ENCODE measurements at regions not wholly inside any gene's neighbourhood (a gene's known extent, or its start where the extent isn't known, plus 50 kb on each side); places are given as distances from the start of the nearest gene placed in this dataset.
A peak's percentile ranks its signal among the peaks of the same experiment; 100 is the strongest.

DNA sequence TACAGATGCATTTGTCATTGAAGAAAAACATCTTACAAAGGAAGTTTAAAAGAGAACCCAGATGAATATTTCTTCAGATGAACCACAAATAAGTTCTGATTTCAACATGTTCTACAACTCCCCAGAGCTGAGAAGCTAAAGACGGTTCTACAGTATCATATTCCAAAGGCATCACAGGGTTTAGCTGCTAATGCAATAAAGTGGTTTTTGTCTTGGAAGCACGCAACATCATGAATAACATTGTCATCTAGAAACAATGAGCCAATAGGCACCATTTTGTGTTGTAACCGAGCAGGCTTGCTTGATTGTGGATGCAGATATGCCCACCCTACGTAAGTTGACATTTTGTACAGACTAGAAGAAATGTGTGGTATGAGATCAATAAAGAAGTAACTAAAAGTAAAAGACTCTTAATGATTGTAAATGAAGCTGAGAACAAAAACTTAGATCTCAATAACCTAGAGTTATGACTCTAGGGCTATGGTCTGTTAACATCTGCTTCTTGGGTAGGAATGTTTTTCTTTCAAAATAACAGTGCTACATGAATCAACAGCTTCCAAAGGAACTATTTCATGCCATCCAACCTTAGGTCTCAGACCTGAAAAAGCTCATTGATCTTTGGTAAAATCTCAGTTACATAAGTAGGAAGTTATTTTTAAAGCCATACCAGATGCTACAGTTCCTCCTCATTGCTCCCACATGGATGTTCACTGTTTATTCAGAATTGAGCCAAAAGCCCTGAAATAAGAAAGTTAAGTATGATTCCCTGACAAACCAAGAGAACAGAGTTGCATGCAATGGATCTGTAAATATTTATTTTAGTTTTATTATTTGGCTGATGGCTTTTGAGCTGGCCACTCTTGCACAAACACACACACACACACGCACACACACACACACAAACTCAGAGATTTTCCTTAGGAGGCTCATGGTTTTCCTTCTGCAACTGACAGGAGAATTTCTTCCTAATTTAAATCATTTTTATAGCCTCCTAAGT lies 118.7 kb upstream of the SLCO6A1 start:
- 54% methylated on average over 5 of the region's 5 CpGs for WGBS, 2 donors
- no peak for TF ChIP-seq POLR2A (IDR thresholded peaks at IDR 0.05)
- TF ChIP-seq, protein P1, sequence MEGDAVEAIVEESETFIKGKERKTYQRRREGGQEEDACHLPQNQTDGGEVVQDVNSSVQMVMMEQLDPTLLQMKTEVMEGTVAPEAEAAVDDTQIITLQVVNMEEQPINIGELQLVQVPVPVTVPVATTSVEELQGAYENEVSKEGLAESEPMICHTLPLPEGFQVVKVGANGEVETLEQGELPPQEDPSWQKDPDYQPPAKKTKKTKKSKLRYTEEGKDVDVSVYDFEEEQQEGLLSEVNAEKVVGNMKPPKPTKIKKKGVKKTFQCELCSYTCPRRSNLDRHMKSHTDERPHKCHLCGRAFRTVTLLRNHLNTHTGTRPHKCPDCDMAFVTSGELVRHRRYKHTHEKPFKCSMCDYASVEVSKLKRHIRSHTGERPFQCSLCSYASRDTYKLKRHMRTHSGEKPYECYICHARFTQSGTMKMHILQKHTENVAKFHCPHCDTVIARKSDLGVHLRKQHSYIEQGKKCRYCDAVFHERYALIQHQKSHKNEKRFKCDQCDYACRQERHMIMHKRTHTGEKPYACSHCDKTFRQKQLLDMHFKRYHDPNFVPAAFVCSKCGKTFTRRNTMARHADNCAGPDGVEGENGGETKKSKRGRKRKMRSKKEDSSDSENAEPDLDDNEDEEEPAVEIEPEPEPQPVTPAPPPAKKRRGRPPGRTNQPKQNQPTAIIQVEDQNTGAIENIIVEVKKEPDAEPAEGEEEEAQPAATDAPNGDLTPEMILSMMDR (IDR thresholded peaks at IDR 0.05) = no peak
- no peak overlapping the region for H3K4me3 ChIP-seq (ENCODE audit: low read depth, poor library complexity, severe bottlenecking)
- peak in 1 of 2 donors; percentile 29 for DNase-seq (ENCODE audit: low spot score in 2 of 2)
- intact Hi-C loops (cut with DNase I; ENCODE audit: low total_unique reads) = no loop called here

DNA sequence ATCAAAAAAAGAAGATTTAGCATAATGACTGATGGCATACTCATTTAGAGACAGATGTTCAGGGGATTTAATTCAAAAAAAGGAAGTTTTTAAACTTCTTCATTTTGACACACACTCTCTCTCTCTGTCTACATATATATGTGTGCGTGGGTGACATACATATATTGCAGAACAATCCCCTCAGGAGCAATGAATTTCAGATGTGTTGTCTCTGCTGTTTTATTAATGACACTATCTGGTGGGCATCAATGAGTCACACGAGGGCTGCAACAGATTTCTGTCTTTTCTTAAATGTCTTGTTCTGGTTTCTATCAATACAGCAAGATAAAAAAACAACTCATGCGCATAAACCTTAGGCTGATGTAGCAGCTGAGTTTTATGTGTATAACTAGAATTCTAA lies 123.5 kb upstream of the SLCO6A1 start:
- intact Hi-C loops (cut with DNase I; ENCODE audit: low total_unique reads) = no loop called here
- DNase-seq (ENCODE audit: low spot score in 2 of 2) = no peak
- 69 to 70% methylated on average over 3 of the region's 3 CpGs for WGBS, 2 donors
- H3K4me3 ChIP-seq (ENCODE audit: low read depth, poor library complexity, severe bottlenecking) = no peak overlapping the region
- TF ChIP-seq, protein P1 (IDR thresholded peaks at IDR 0.05) = no peak
- no peak for TF ChIP-seq POLR2A (IDR thresholded peaks at IDR 0.05)

DNA sequence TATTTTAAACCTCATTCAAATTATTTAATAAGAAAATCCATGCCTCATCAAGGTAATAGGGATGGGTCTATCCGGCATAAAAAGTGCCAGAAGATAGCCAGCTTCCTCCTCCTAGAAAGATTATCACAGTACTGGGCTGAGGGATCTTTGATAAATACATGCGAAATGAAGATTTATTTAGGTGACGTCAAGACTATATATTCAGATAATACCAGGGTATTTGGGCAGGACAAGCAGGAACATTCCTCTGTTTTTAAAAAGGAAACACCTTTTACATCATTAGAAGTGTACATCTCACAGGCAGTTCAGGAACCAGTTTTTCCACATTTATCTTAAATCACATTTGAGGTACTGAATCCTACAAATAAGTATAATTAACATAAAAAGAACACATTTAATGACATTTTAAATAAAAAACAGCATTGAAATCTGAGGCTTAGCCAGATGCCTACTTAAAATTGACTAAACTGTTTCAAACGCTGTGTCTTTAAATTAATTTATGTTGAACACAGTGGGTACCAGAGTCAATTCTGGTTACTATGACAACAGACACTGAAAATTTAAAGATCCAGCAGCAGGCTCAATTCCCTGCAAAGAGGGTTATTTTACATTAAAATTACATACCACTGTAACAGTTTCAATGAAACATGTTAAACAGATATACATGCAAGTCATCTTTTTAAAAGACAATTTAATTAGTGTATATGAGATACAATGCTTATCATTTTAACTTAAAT lies 124.7 kb upstream of the SLCO6A1 start:
- 58 to 64% methylated on average over 4 of the region's 4 CpGs for WGBS, 2 donors

DNA sequence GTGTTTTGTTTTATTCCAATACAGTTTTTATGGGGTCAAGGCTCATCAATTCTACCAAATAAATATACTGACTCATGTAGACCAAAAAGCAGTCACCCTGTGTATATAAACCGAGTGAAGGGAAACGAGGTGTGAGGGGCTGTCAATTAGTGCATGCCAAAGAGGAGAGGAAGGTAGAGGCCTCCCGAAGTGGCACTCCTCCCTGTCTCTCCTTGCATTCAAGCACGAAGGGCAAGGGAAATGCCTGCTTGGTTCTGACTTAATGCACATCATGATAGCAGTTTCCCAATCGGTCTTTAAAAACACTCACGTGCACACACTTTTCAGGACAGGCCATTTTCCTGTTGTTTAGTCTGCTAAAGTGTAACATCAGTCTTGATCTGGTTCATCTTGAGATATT lies 125.6 kb upstream of the SLCO6A1 start:
- TF ChIP-seq, protein P1 (IDR thresholded peaks at IDR 0.05) = no peak
- TF ChIP-seq POLR2A (IDR thresholded peaks at IDR 0.05) = no peak
- DNase-seq (ENCODE audit: low spot score in 2 of 2) = no peak
- WGBS, 2 donors = 73 to 84% methylated on average over 6 of the region's 6 CpGs
- intact Hi-C loops (cut with DNase I; ENCODE audit: low total_unique reads) = no loop called here
- no peak overlapping the region for H3K4me3 ChIP-seq (ENCODE audit: low read depth, poor library complexity, severe bottlenecking)

More for the DNA sequence above, 124.7 kb upstream of the SLCO6A1 start:
- no peak overlapping the region for H3K4me3 ChIP-seq (ENCODE audit: low read depth, poor library complexity, severe bottlenecking)
- intact Hi-C loops (cut with DNase I; ENCODE audit: low total_unique reads) = no loop called here
- DNase-seq (ENCODE audit: low spot score in 2 of 2) = no peak
- TF ChIP-seq, protein P1 (IDR thresholded peaks at IDR 0.05) = no peak
- TF ChIP-seq POLR2A (IDR thresholded peaks at IDR 0.05) = no peak

DNA sequence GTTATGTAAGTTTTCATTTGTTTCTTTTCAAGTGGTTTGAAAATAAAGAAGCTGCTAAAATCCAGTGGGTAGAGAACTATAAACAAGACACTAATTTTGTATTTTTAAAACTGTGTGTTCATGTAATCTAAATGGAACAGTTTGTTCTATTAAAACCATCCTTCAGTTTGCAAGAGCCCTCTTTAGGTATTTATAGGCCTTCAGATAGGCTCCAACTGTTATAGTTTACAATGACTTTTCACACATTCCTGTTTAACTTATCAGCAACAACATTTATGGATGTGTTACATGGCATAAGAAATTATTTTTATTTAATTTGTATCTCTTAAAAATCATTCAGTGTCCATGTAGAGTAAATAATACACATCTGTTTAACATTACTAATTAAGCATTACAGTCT lies 126.7 kb upstream of the SLCO6A1 start:
- intact Hi-C loops (cut with DNase I; ENCODE audit: low total_unique reads) = no loop called here
- no peak for DNase-seq (ENCODE audit: low spot score in 2 of 2)
- no peak overlapping the region for H3K4me3 ChIP-seq (ENCODE audit: low read depth, poor library complexity, severe bottlenecking)
- TF ChIP-seq, protein P1 (IDR thresholded peaks at IDR 0.05) = no peak
- no peak for TF ChIP-seq POLR2A (IDR thresholded peaks at IDR 0.05)

Measured in lower leg skin (tissue), 4 donors.